ENCODE measurements at regions not wholly inside any gene's neighbourhood (a gene's known extent, or its start where the extent isn't known, plus 50 kb on each side); places are given as distances from the start of the nearest gene placed in this dataset.

DNA sequence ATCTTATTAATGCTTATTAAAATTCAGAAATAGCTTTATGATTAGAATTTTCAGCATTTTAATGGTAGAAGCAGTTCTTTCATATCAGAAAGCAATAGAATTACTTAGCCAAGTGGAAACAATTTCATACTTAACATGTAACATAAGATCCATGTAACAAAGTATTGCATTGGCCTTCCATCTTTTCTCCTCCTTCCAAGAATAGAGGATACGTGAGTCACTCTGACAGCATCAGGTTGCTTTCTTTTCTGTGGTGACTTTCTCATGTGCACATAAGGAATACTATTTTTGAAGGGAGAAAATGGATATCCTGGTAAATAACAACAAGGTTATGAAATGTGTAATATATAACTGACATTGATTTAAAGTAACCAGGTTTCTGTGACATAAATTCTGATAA lies 272.2 kb downstream of the ANXA1 start:
- Histone ChIP-seq H4K20me1 (ENCODE audit: insufficient read depth, low read length) (no peaks in the 10 kb centered on the region), H3K36me3 (ENCODE audit: insufficient read depth, low read length) (no peaks in the 10 kb centered on the region), H3K79me2 (ENCODE audit: insufficient read depth, low read depth, low read length) (no peaks in the 10 kb centered on the region), H3K4me3 (ENCODE audit: low read depth, low read length, poor library complexity, severe bottlenecking) (no peak overlapping the region), H3K4me2 (ENCODE audit: low read length) (no peak overlapping the region), H3K4me1 (ENCODE audit: insufficient read depth, low read length, poor library complexity, severe bottlenecking) (no peaks in the 10 kb centered on the region), H3K27ac (ENCODE audit: low read depth, low read length, poor library complexity, severe bottlenecking) (no peak overlapping the region), H2AFZ (ENCODE audit: low read length) (no peak overlapping the region), H3K9me2 (ENCODE audit: insufficient read depth, low read length) (no peaks in the 10 kb centered on the region), H3K9me3 (ENCODE audit: low read length) (no peaks in the 10 kb centered on the region)
- CTCF ChIA-PET (ENCODE audit: unreplicated experiment), result no interaction called here
- intact Hi-C loops (cut with micrococcal nuclease; ENCODE audit: unreplicated experiment), result no loop called here
- POLR2A ChIA-PET, result interaction anchor here (1.6 kb wide), 2 partner anchors 13 to 17 kb away, joined by 3 to 5 read pairs; no protein-coding TSS in a partner anchor
- TF ChIP-seq CTCF (conservative IDR thresholded peaks at IDR 0.05; ENCODE audit: low read length) (no peak), EZH2phosphoT487 (IDR thresholded peaks at IDR 0.05; ENCODE audit: borderline replicate concordance, low read depth, low read length) (no peak)
- no TSS peak for BruUV-seq (replicated peaks)
- DNase-seq (ENCODE audit: low spot score), result no peak

- no peaks in the 10 kb centered on the region for H3K36me3 ChIP-seq (ENCODE audit: insufficient read depth, low read length)
- ChIA-PET POLR2A (no interaction called here), CTCF (ENCODE audit: unreplicated experiment) (interaction anchor here (0.6 kb wide), 1 partner anchor 22 kb away, joined by 3 read pairs; no protein-coding TSS in a partner anchor)
- intact Hi-C loops (cut with micrococcal nuclease; ENCODE audit: unreplicated experiment), result no loop called here
- no peak for DNase-seq (ENCODE audit: low spot score)
- H2AFZ ChIP-seq (ENCODE audit: low read length), result no peak overlapping the region
- no peak overlapping the region for H3K27ac ChIP-seq (ENCODE audit: low read depth, low read length, poor library complexity, severe bottlenecking)
- H3K9me3 ChIP-seq (ENCODE audit: low read length), result no peaks in the 10 kb centered on the region
- no TSS peak for BruUV-seq (replicated peaks)
- no peak overlapping the region for H3K4me3 ChIP-seq (ENCODE audit: low read depth, low read length, poor library complexity, severe bottlenecking)
- no peak for TF ChIP-seq CTCF (conservative IDR thresholded peaks at IDR 0.05; ENCODE audit: low read length)
- no peak for TF ChIP-seq EZH2phosphoT487 (IDR thresholded peaks at IDR 0.05; ENCODE audit: borderline replicate concordance, low read depth, low read length)
- H3K9me2 ChIP-seq (ENCODE audit: insufficient read depth, low read length), result no peaks in the 10 kb centered on the region
- H3K4me2 ChIP-seq (ENCODE audit: low read length), result no peak overlapping the region
- H4K20me1 ChIP-seq (ENCODE audit: insufficient read depth, low read length), result no peaks in the 10 kb centered on the region
- no peaks in the 10 kb centered on the region for H3K79me2 ChIP-seq (ENCODE audit: insufficient read depth, low read depth, low read length)
- H3K4me1 ChIP-seq (ENCODE audit: insufficient read depth, low read length, poor library complexity, severe bottlenecking), result no peaks in the 10 kb centered on the region
Observed at GRCh38 chr9:73426269-73426668, 274.6 kb downstream of the ANXA1 start.

GRCh38 chr9:73434826-73435225 lies 283.2 kb downstream of the ANXA1 start:
- H3K9me3 ChIP-seq (ENCODE audit: low read length), result no peaks in the 10 kb centered on the region
- H3K4me1 ChIP-seq (ENCODE audit: insufficient read depth, low read length, poor library complexity, severe bottlenecking), result no peaks in the 10 kb centered on the region
- no peaks in the 10 kb centered on the region for H3K36me3 ChIP-seq (ENCODE audit: insufficient read depth, low read length)
- intact Hi-C loops (cut with micrococcal nuclease; ENCODE audit: unreplicated experiment), result no loop called here
- no TSS peak for BruUV-seq (replicated peaks)
- no peaks in the 10 kb centered on the region for H4K20me1 ChIP-seq (ENCODE audit: insufficient read depth, low read length)
- no peak overlapping the region for H3K27ac ChIP-seq (ENCODE audit: low read depth, low read length, poor library complexity, severe bottlenecking)
- DNase-seq (ENCODE audit: low spot score), result no peak
- CTCF ChIA-PET (ENCODE audit: unreplicated experiment), result no interaction called here
- H3K9me2 ChIP-seq (ENCODE audit: insufficient read depth, low read length), result no peaks in the 10 kb centered on the region
- no peaks in the 10 kb centered on the region for H3K79me2 ChIP-seq (ENCODE audit: insufficient read depth, low read depth, low read length)
- no peak overlapping the region for H3K4me3 ChIP-seq (ENCODE audit: low read depth, low read length, poor library complexity, severe bottlenecking)
- no peak overlapping the region for H2AFZ ChIP-seq (ENCODE audit: low read length)
- TF ChIP-seq EZH2phosphoT487 (IDR thresholded peaks at IDR 0.05; ENCODE audit: borderline replicate concordance, low read depth, low read length) (no peak), CTCF (conservative IDR thresholded peaks at IDR 0.05; ENCODE audit: low read length) (no peak)
- POLR2A ChIA-PET, result interaction anchor here (0.6 kb wide), 1 partner anchor 59 kb away, joined by 3 read pairs; no protein-coding TSS in a partner anchor
- H3K4me2 ChIP-seq (ENCODE audit: low read length), result no peak overlapping the region

Data from OCI-LY7 (cell line).